Esophagus muscularis mucosa (tissue), 4 donors: ENCODE measurements at regions not wholly inside any gene's neighbourhood (a gene's known extent, or its start where the extent isn't known, plus 50 kb on each side); places are given as distances from the start of the nearest gene placed in this dataset.

Source experiments
- DNase-seq: peaks from one replicate; pipeline ENCODE4 v3.0.0-alpha.2; 2017; ENCODE audit errors: extremely low spot score
- H3K27ac ChIP-seq, 4 donors: fragments of 200-600 bp; sonication (generic); replicated peaks in 1 of 4; 1 replicate in 3 of 4; 2 replicates in 1 of 4; pipeline ENCODE4 v1.5.1; 2016 to 2019; ENCODE audit warnings: mild to moderate bottlenecking in 1 of 4
- H3K27me3 ChIP-seq, 4 donors: fragments of 200-600 bp; sonication (generic); one replicate each; pipeline versions ENCODE4 v1.5.1 to v1.6.0; 2016 to 2019
- H3K36me3 ChIP-seq, 4 donors: fragments of 200-600 bp; sonication (generic); one replicate each; pipeline ENCODE4 v1.5.1; 2016 to 2019
- H3K4me1 ChIP-seq, 4 donors: fragments of 200-600 bp; sonication (generic); one replicate each; pipeline ENCODE4 v1.5.1; 2016 to 2019
- H3K4me3 ChIP-seq, 4 donors: fragments of 200-600 bp; sonication (generic); 1 replicate in 2 of 4; 2 replicates in 2 of 4; pipeline ENCODE4 v1.5.1; 2016 to 2019; ENCODE audit warnings: mild to moderate bottlenecking in 4 of 4, moderate library complexity in 1 of 4
- H3K9me3 ChIP-seq, 4 donors: fragments of 200-600 bp; sonication (generic); 1 replicate in 3 of 4; 2 replicates in 1 of 4; pipeline ENCODE4 v1.5.1; 2016 to 2019
- EP300 ChIP-seq: sonication (generic); formaldehyde crosslinking; IDR thresholded peaks from one replicate; pipeline ENCODE4 v1.6.1; 2017; ENCODE audit warnings: antibody characterized with exemption
- POLR2A ChIP-seq: fragments of 450-650 bp; IDR thresholded peaks from one replicate; pipeline ENCODE4 v1.6.1; 2017; ENCODE audit warnings: antibody characterized with exemption, moderate library complexity, mild to moderate bottlenecking, low read depth
- POLR2AphosphoS5 ChIP-seq, 2 donors: sonication (generic); formaldehyde crosslinking; IDR thresholded peaks; one replicate each; pipeline ENCODE4 v1.6.1; 2017; ENCODE audit warnings: antibody characterized with exemption in 2 of 2
- WGBS: methylation state at CpG from one replicate; pipeline ENCODE4 v1.1.5; 2018; 5-methylcytosine and 5-hydroxymethylcytosine counted together
- intact Hi-C: fragments of 100-400 bp; cut with DNase I; formaldehyde crosslinking; loops from one replicate; pipeline ENCODE4 v1.15.1; 2023
- TF ChIP-seq, protein P1 (sequence below), 3 experiments: fragments of 200-600 bp in 2 of 3; fragments of 450-650 bp in 1 of 3; sonication (generic) in 2 of 3; IDR thresholded peaks; one replicate each; pipeline ENCODE4 v1.5.1; 2017 to 2019; ENCODE audit warnings: antibody characterized with exemption in 3 of 3, mild to moderate bottlenecking in 2 of 3, moderate library complexity in 1 of 3

DNA sequence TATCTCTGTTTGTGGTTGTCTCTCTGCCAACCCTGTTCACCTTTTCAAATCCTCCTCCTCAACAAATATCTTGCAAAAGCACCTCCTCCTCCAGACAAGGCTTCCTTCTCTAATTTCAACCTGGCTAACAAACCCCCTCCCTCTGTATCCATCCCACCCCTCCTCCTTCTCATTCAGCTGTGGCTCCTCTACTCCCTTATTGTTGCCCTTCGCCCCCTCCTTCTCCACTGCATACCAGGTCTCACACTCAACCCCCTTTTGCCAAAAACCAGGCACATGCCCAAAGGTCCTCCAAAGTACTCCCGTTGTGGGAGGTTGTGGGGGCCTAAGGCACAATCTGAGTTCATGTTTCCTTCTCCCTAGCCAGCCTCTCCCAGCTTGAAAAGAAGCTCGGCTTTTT is 110.6 kb downstream of the JRKL start:
- Histone ChIP-seq H3K4me3 (no peak overlapping the region), H3K27ac (no peak overlapping the region), H3K9me3 (no peaks in the 10 kb centered on the region), H3K36me3 (no peaks in the 10 kb centered on the region), H3K4me1 (no peaks in the 10 kb centered on the region), H3K27me3 (no peaks in the 10 kb centered on the region)
- intact Hi-C loops = no loop called here
- DNase-seq = no peak
- 81% methylated on average over 3 of the region's 3 CpGs for WGBS
- no peak for TF ChIP-seq POLR2AphosphoS5 (IDR thresholded peaks at IDR 0.05)
- TF ChIP-seq EP300 = no peak
- TF ChIP-seq, protein P1, sequence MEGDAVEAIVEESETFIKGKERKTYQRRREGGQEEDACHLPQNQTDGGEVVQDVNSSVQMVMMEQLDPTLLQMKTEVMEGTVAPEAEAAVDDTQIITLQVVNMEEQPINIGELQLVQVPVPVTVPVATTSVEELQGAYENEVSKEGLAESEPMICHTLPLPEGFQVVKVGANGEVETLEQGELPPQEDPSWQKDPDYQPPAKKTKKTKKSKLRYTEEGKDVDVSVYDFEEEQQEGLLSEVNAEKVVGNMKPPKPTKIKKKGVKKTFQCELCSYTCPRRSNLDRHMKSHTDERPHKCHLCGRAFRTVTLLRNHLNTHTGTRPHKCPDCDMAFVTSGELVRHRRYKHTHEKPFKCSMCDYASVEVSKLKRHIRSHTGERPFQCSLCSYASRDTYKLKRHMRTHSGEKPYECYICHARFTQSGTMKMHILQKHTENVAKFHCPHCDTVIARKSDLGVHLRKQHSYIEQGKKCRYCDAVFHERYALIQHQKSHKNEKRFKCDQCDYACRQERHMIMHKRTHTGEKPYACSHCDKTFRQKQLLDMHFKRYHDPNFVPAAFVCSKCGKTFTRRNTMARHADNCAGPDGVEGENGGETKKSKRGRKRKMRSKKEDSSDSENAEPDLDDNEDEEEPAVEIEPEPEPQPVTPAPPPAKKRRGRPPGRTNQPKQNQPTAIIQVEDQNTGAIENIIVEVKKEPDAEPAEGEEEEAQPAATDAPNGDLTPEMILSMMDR (IDR thresholded peaks at IDR 0.05) = no peak
- TF ChIP-seq POLR2A = no peak

- Histone ChIP-seq H3K27me3 (no peaks in the 10 kb centered on the region), H3K9me3 (no peaks in the 10 kb centered on the region), H3K27ac (no peak overlapping the region), H3K36me3 (no peaks in the 10 kb centered on the region), H3K4me1 (no peaks in the 10 kb centered on the region), H3K4me3 (no peak overlapping the region)
- DNase-seq = no peak
- intact Hi-C loops = no loop called here
- 92% methylated on average over 1 of the region's 1 CpG for WGBS
- no peak for TF ChIP-seq POLR2AphosphoS5 (IDR thresholded peaks at IDR 0.05)
- TF ChIP-seq, protein P1 (IDR thresholded peaks at IDR 0.05) = no peak
- TF ChIP-seq EP300 = no peak
- no peak for TF ChIP-seq POLR2A
Observed at GRCh38 chr11:96506041-96506440, 116.2 kb downstream of the JRKL start.

GRCh38 chr11:96506953-96507354 is 117.1 kb downstream of the JRKL start:
- DNase-seq = no peak
- TF ChIP-seq EP300 (no peak), POLR2AphosphoS5 (IDR thresholded peaks at IDR 0.05) (no peak), POLR2A (no peak)
- TF ChIP-seq, protein P1 (IDR thresholded peaks at IDR 0.05) = no peak
- 84% methylated on average over 8 of the region's 8 CpGs for whole genome bisulfite sequencing
- Histone ChIP-seq H3K4me3 (no peak overlapping the region), H3K27ac (no peak overlapping the region), H3K4me1 (no peaks in the 10 kb centered on the region), H3K9me3 (no peaks in the 10 kb centered on the region), H3K36me3 (no peaks in the 10 kb centered on the region), H3K27me3 (no peaks in the 10 kb centered on the region)
- intact Hi-C loops = no loop called here

- Histone ChIP-seq H3K4me3 (no peak overlapping the region), H3K4me1 (no peaks in the 10 kb centered on the region), H3K27me3 (no peaks in the 10 kb centered on the region), H3K36me3 (no peaks in the 10 kb centered on the region), H3K27ac (no peak overlapping the region), H3K9me3 (no peaks in the 10 kb centered on the region)
- WGBS = 91% methylated on average over 2 of the region's 2 CpGs
- TF ChIP-seq EP300 (no peak), POLR2A (no peak), POLR2AphosphoS5 (IDR thresholded peaks at IDR 0.05) (no peak)
- TF ChIP-seq, protein P1 (IDR thresholded peaks at IDR 0.05) = no peak
- DNase-seq = no peak
- intact Hi-C loops = no loop called here
Observed at GRCh38 chr11:96508861-96509260, 119.0 kb downstream of the JRKL start.

- no peak for TF ChIP-seq POLR2AphosphoS5 (IDR thresholded peaks at IDR 0.05)
- TF ChIP-seq, protein P1 (IDR thresholded peaks at IDR 0.05) = no peak
- TF ChIP-seq POLR2A = no peak
- no peak for TF ChIP-seq EP300
- Histone ChIP-seq H3K27me3 (no peaks in the 10 kb centered on the region), H3K4me3 (no peak overlapping the region), H3K36me3 (no peaks in the 10 kb centered on the region), H3K27ac (no peak overlapping the region), H3K9me3 (peaks cover 0 to 13% (median 4%) of the 10 kb centered on the region in 4 donors), H3K4me1 (no peaks in the 10 kb centered on the region)
- intact Hi-C loops = no loop called here
- DNase-seq = no peak
Observed at GRCh38 chr11:96520939-96521338, 131.1 kb downstream of the JRKL start.
